Endodermal cell (in vitro differentiated cells): ENCODE measurements at regions not wholly inside any gene's neighbourhood (a gene's known extent, or its start where the extent isn't known, plus 50 kb on each side); places are given as distances from the start of the nearest gene placed in this dataset.

Experiments
- DNase-seq: peaks from one replicate; pipeline ENCODE4 v3.0.0-alpha.2; 2017
- H3K27ac ChIP-seq: 2 replicates; pipeline ENCODE4 v1.5.1; 2013; ENCODE audit warnings: mild to moderate bottlenecking, low read depth, low read length, moderate library complexity
- H3K27me3 ChIP-seq: 2 replicates; pipeline ENCODE4 v1.6.1; 2013; ENCODE audit warnings: mild to moderate bottlenecking, low read length, moderate library complexity; ENCODE audit not compliant: insufficient read depth, control insufficient read depth, poor library complexity, severe bottlenecking
- H3K36me3 ChIP-seq: 2 replicates; pipeline ENCODE4 v1.7.0; 2013; ENCODE audit warnings: mild to moderate bottlenecking, low read length, moderate library complexity; ENCODE audit not compliant: control insufficient read depth, insufficient read depth
- H3K4me1 ChIP-seq: one replicate; pipeline ENCODE4 v1.7.0; 2013; ENCODE audit warnings: low read length; ENCODE audit not compliant: control insufficient read depth, insufficient read depth
- H3K4me3 ChIP-seq: 2 replicates; pipeline ENCODE4 v1.5.1; 2013; ENCODE audit warnings: mild to moderate bottlenecking, low read length, moderate library complexity
- H3K9ac ChIP-seq: 2 replicates; pipeline ENCODE4 v1.6.1; 2013; ENCODE audit warnings: mild to moderate bottlenecking, low read length, moderate library complexity; ENCODE audit not compliant: poor library complexity, severe bottlenecking; ENCODE audit errors: extremely low read depth
- H3K9me3 ChIP-seq: 2 replicates; pipeline ENCODE4 v1.6.1; 2013; ENCODE audit warnings: mild to moderate bottlenecking, low read length, moderate library complexity; ENCODE audit not compliant: control insufficient read depth
- H3K27ac Mint-ChIP-seq: 2 replicates; pipeline ENCODE4 v1.8.0; 2020; ENCODE audit warnings: mixed read lengths
- H3K27me3 Mint-ChIP-seq: 2 replicates; pipeline ENCODE4 v1.8.0; 2021; ENCODE audit warnings: mild to moderate bottlenecking, mixed read lengths; ENCODE audit not compliant: insufficient read depth
- H3K36me3 Mint-ChIP-seq: 2 replicates; pipeline ENCODE4 v1.8.0; 2020; ENCODE audit warnings: low read depth, mixed read lengths
- H3K4me1 Mint-ChIP-seq: 2 replicates; pipeline ENCODE4 v1.8.0; 2020; ENCODE audit warnings: mixed read lengths
- H3K4me3 Mint-ChIP-seq: 2 replicates; pipeline ENCODE4 v1.8.0; 2020; ENCODE audit warnings: mild to moderate bottlenecking, moderate library complexity, mixed read lengths
- H3K9me3 Mint-ChIP-seq: 2 replicates; pipeline ENCODE4 v1.8.0; 2020; ENCODE audit warnings: mild to moderate bottlenecking, mixed read lengths
- WGBS, 2 experiments: methylation state at CpG; one replicate each; pipeline versions ENCODE4 v1.1.5 to v1.1.7; 2013; ENCODE audit warnings: missing lambda C conversion rate in 2 of 2, mixed read lengths in 1 of 2; ENCODE audit not compliant: insufficient coverage in 1 of 2, insufficient read length in 1 of 2; 5-methylcytosine and 5-hydroxymethylcytosine counted together
- TF ChIP-seq, protein P1 (sequence below): fragments of 200-600 bp; sonication (generic); conservative IDR thresholded peaks from 2 replicates; pipeline ENCODE4 v1.5.0; 2021; ENCODE audit warnings: antibody characterized with exemption, mild to moderate bottlenecking

DNA sequence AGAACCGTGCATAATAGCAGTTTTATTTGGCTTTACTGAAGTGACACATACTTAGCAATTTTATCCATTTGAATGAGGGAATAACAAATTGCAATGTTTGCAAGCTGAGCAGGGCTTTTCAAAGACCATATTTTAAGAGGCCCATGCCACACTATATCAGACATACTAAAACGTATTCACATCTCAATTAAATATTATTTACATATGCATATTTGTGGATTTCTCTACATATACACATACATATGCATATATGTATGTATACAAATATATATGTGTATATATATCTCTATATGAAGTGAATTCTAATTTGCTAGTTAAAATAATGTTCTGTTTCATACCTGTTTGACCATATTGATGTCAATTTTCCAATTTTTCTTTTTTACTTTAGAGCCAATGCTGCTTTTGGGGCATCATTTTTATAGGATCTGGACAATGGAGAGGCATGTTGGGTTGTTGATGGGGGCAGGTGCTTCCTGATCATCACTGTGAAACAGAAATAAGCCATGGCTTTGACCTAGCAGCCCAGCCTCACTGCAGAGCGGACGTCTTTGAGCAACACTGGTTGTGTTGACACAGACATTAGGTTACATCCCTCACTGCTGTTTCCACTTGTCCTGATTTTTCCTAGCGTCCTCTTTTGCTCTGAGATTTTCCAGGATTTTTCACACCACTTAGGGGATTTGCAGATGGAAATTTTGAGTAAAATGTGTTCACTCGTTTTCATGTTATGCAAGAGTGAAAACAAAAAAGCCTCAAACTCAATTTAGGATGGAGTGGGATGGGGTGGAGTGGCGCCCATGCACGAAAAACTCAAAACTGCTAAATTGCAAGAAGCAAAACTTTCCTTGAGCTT is 56.9 kb downstream of the RDH14 start:
- Mint-ChIP-seq H3K4me3 (no peak overlapping the region), H3K27ac (no peak overlapping the region), H3K36me3 (no peaks in the 10 kb centered on the region), H3K9me3 (no peaks in the 10 kb centered on the region), H3K4me1 (no peaks in the 10 kb centered on the region), H3K27me3 (no peaks in the 10 kb centered on the region)
- Histone ChIP-seq H3K4me3 (no peak overlapping the region), H3K27me3 (no peaks in the 10 kb centered on the region), H3K27ac (no peak overlapping the region), H3K9ac (no peak overlapping the region), H3K36me3 (no peaks in the 10 kb centered on the region), H3K4me1 (no peaks in the 10 kb centered on the region), H3K9me3 (no peaks in the 10 kb centered on the region)
- WGBS, 2 experiments, result 88 to 97% methylated on average over 6 to 7 of the region's 8 CpGs
- DNase-seq, result no peak
- TF ChIP-seq, protein P1, sequence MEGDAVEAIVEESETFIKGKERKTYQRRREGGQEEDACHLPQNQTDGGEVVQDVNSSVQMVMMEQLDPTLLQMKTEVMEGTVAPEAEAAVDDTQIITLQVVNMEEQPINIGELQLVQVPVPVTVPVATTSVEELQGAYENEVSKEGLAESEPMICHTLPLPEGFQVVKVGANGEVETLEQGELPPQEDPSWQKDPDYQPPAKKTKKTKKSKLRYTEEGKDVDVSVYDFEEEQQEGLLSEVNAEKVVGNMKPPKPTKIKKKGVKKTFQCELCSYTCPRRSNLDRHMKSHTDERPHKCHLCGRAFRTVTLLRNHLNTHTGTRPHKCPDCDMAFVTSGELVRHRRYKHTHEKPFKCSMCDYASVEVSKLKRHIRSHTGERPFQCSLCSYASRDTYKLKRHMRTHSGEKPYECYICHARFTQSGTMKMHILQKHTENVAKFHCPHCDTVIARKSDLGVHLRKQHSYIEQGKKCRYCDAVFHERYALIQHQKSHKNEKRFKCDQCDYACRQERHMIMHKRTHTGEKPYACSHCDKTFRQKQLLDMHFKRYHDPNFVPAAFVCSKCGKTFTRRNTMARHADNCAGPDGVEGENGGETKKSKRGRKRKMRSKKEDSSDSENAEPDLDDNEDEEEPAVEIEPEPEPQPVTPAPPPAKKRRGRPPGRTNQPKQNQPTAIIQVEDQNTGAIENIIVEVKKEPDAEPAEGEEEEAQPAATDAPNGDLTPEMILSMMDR, result no peak

DNA sequence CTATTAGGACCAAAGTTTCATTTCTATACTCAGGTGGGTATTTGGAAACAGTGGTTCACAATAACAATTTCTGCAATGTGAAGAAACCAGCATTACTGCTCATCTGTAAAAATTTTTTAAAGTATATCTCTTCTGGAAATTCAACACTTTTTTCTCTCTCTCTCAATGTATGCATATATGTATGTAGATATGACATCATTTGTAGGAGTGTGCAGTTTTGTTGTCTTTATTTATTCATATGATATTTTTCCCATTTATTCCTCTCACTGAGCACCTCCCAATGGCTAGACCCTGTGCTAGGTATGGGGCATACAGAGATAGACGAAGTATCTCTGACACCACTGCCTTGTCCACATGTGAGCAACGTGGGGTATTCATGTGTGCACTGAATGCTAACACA is 58.3 kb downstream of the RDH14 start:
- no peaks in the 10 kb centered on the region for H3K9me3 ChIP-seq
- no peak overlapping the region for H3K4me3 ChIP-seq
- Mint-ChIP-seq H3K9me3 (no peaks in the 10 kb centered on the region), H3K27me3 (no peaks in the 10 kb centered on the region), H3K4me3 (no peak overlapping the region), H3K36me3 (no peaks in the 10 kb centered on the region), H3K27ac (no peak overlapping the region), H3K4me1 (no peaks in the 10 kb centered on the region)
- TF ChIP-seq, protein P1, result no peak
- no peaks in the 10 kb centered on the region for H3K4me1 ChIP-seq
- H3K27ac ChIP-seq, result no peak overlapping the region
- H3K9ac ChIP-seq, result no peak overlapping the region
- no peaks in the 10 kb centered on the region for H3K27me3 ChIP-seq
- DNase-seq, result no peak
- WGBS, 2 experiments, result 84 to 89% methylated on average over 2 of the region's 2 CpGs
- H3K36me3 ChIP-seq, result no peaks in the 10 kb centered on the region

DNA sequence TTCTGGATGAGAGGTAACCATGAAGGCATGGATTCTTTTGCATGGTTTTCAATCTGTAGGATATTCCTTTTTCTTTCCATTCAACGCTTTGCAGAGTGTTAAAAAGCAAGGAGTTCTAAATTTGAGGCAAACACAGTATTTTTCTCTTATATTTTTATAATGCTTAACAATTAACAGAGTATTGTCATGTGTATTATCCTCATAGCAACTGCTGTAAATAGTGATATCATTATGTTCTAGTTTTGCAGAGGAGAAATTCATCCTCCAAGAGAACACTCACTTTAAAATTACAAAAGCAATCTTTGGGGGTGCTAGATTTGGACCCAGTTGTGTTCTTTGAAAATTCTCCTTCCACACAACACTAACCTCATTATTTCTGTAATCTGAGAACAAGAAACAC is 58.7 kb downstream of the RDH14 start:
- Histone ChIP-seq H3K9me3 (no peaks in the 10 kb centered on the region), H3K27me3 (no peaks in the 10 kb centered on the region), H3K36me3 (no peaks in the 10 kb centered on the region), H3K27ac (no peak overlapping the region), H3K4me3 (no peak overlapping the region), H3K9ac (no peak overlapping the region), H3K4me1 (no peaks in the 10 kb centered on the region)
- Mint-ChIP-seq H3K27ac (no peak overlapping the region), H3K4me1 (no peaks in the 10 kb centered on the region), H3K9me3 (no peaks in the 10 kb centered on the region), H3K27me3 (no peaks in the 10 kb centered on the region), H3K4me3 (no peak overlapping the region), H3K36me3 (no peaks in the 10 kb centered on the region)
- WGBS, 2 experiments, result no CpG with 5 or more reads among the region's 1 CpG
- no peak for DNase-seq
- TF ChIP-seq, protein P1, result no peak
